Fibroblast of lung (primary cell): ENCODE measurements at regions not wholly inside any gene's neighbourhood (a gene's known extent, or its start where the extent isn't known, plus 50 kb on each side); places are given as distances from the start of the nearest gene placed in this dataset.

Experiments
- DNase-seq, 2 donors: peaks; one replicate each; pipeline versions ENCODE4 v3.0.0 to v3.0.0-alpha.2; 2010; ENCODE audit warnings: low read depth in 2 of 2
- H2AFZ ChIP-seq: 2 replicates; pipeline ENCODE4 v1.5.1; 2012; ENCODE audit warnings: low read length, control low read depth, inconsistent platforms
- H3K27ac ChIP-seq: 2 replicates; pipeline ENCODE4 v1.5.1; 2011; ENCODE audit warnings: low read length, control low read depth; ENCODE audit not compliant: insufficient read depth
- H3K27me3 ChIP-seq: 2 replicates; pipeline ENCODE4 v1.5.1; 2011; ENCODE audit warnings: mild to moderate bottlenecking, low read length; ENCODE audit not compliant: control insufficient read depth, insufficient read depth
- H3K36me3 ChIP-seq: 2 replicates; pipeline ENCODE4 v1.5.1; 2011; ENCODE audit warnings: low read length; ENCODE audit not compliant: control insufficient read depth, insufficient read depth
- H3K4me1 ChIP-seq: 2 replicates; pipeline ENCODE4 v1.5.1; 2011; ENCODE audit warnings: low read length; ENCODE audit not compliant: control insufficient read depth, insufficient read depth; ENCODE audit errors: extremely low read depth
- H3K4me2 ChIP-seq: 2 replicates; pipeline ENCODE4 v1.5.1; 2011; ENCODE audit warnings: low read length, control low read depth; ENCODE audit not compliant: insufficient read depth; ENCODE audit errors: extremely low read depth
- H3K4me3 ChIP-seq, 4 experiments: fragments of 200-600 bp in 1 of 4; sonication (generic) in 1 of 4; replicated peaks in 1 of 4; 2 replicates each; pipeline ENCODE4 v1.5.1; 2011 to 2016; ENCODE audit warnings: low read length in 4 of 4, low read depth in 3 of 4, mild to moderate bottlenecking in 3 of 4, control low read depth in 2 of 4, inconsistent platforms in 1 of 4, mixed read lengths in 1 of 4; ENCODE audit not compliant: insufficient read depth in 1 of 4; ENCODE audit errors: control extremely low read depth in 1 of 4
- H3K79me2 ChIP-seq: 2 replicates; pipeline ENCODE4 v1.5.1; 2012; ENCODE audit warnings: mild to moderate bottlenecking, low read length, inconsistent platforms; ENCODE audit not compliant: control insufficient read depth, insufficient read depth
- H3K9ac ChIP-seq: 2 replicates; pipeline ENCODE4 v1.5.1; 2011; ENCODE audit warnings: mild to moderate bottlenecking, low read length, control low read depth; ENCODE audit not compliant: insufficient read depth
- H3K9me3 ChIP-seq: 2 replicates; pipeline ENCODE4 v1.5.1; 2012; ENCODE audit warnings: low read depth, low read length; ENCODE audit not compliant: control insufficient read depth, insufficient read depth
- H4K20me1 ChIP-seq: 2 replicates; pipeline ENCODE4 v1.5.1; 2011; ENCODE audit warnings: low read length; ENCODE audit not compliant: control insufficient read depth, insufficient read depth; ENCODE audit errors: extremely low read depth
- EZH2 ChIP-seq: IDR thresholded peaks from 2 replicates; pipeline ENCODE4 v1.5.1; 2012; ENCODE audit warnings: low read length, control low read depth, mild to moderate bottlenecking; ENCODE audit errors: missing control alignments
- TF ChIP-seq, protein P1 (sequence below), 2 donors: IDR thresholded peaks in 1 of 2; conservative IDR thresholded peaks in 1 of 2; 1 replicate in 1 of 2; 2 replicates in 1 of 2; pipeline ENCODE4 v1.5.1; 2011 to 2012; ENCODE audit warnings: low read length in 2 of 2, control low read depth in 1 of 2, inconsistent platforms in 1 of 2, low read depth in 1 of 2, mild to moderate bottlenecking in 1 of 2

DNA sequence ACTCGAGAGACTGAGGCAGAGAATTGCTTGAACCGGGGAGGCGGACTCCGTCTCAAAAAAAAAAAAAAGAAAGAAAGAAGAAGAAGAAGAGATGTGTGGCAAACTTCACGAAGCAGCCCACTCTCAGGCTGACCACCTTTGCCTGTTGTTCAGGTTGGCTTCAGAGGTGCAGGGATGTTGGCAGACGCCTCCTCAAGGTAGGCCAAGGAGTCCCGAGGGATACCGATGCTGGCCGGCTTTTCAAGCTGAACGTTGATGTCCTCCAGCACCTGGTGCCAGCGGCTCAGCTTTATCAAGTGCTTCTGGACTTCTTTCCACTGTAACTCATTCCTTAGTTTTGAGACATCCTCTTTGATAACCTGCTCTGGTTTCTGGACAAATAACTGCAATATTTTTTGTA, 243.8 kb upstream of the ADGRL2 start:
- H3K4me3 ChIP-seq = no peak overlapping the region
- H3K79me2 ChIP-seq = no peaks in the 10 kb centered on the region
- no peak overlapping the region for H3K4me2 ChIP-seq
- no peak overlapping the region for H2AFZ ChIP-seq
- H3K36me3 ChIP-seq = no peaks in the 10 kb centered on the region
- no peaks in the 10 kb centered on the region for H3K4me1 ChIP-seq
- H4K20me1 ChIP-seq = no peaks in the 10 kb centered on the region
- H3K9ac ChIP-seq = no peak overlapping the region
- no peak for TF ChIP-seq EZH2
- TF ChIP-seq, protein P1, sequence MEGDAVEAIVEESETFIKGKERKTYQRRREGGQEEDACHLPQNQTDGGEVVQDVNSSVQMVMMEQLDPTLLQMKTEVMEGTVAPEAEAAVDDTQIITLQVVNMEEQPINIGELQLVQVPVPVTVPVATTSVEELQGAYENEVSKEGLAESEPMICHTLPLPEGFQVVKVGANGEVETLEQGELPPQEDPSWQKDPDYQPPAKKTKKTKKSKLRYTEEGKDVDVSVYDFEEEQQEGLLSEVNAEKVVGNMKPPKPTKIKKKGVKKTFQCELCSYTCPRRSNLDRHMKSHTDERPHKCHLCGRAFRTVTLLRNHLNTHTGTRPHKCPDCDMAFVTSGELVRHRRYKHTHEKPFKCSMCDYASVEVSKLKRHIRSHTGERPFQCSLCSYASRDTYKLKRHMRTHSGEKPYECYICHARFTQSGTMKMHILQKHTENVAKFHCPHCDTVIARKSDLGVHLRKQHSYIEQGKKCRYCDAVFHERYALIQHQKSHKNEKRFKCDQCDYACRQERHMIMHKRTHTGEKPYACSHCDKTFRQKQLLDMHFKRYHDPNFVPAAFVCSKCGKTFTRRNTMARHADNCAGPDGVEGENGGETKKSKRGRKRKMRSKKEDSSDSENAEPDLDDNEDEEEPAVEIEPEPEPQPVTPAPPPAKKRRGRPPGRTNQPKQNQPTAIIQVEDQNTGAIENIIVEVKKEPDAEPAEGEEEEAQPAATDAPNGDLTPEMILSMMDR (conservative IDR thresholded peaks at IDR 0.05 in 1 of 2, IDR thresholded peaks at IDR 0.05 in 1 of 2; ENCODE audit: low read depth in 1 of 2, low read length in 2 of 2) = no peak
- no peak overlapping the region for H3K27ac ChIP-seq
- H3K27me3 ChIP-seq = no peaks in the 10 kb centered on the region
- H3K9me3 ChIP-seq = no peaks in the 10 kb centered on the region
- DNase-seq = no peak

DNA sequence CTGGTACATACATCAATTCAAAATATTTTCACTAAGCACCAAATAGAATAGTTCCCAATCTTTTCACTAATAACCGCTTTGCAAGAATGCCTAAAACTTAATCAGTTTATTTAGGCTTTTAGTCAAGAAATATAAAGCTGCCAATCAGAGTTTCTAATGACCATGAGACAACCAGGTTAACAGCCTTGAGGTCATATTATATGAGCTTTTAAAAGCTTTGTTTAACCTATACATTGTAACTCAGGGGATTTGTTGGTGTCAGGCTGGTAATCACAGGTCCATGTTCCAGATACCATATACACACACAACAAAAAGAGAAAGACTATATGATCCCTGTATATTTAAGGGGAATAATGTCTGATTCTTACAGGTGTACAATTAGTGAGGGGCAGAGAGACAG, 246.2 kb upstream of the ADGRL2 start:
- Histone ChIP-seq H3K79me2 (no peaks in the 10 kb centered on the region), H3K27me3 (no peaks in the 10 kb centered on the region), H3K4me3 (no peak overlapping the region), H3K4me1 (no peaks in the 10 kb centered on the region), H3K27ac (no peak overlapping the region), H4K20me1 (no peaks in the 10 kb centered on the region), H2AFZ (no peak overlapping the region), H3K36me3 (no peaks in the 10 kb centered on the region), H3K9ac (no peak overlapping the region), H3K4me2 (no peak overlapping the region), H3K9me3 (no peaks in the 10 kb centered on the region)
- TF ChIP-seq EZH2 = no peak
- TF ChIP-seq, protein P1 (conservative IDR thresholded peaks at IDR 0.05 in 1 of 2, IDR thresholded peaks at IDR 0.05 in 1 of 2; ENCODE audit: low read depth in 1 of 2, low read length in 2 of 2) = no peak
- no peak for DNase-seq

DNA sequence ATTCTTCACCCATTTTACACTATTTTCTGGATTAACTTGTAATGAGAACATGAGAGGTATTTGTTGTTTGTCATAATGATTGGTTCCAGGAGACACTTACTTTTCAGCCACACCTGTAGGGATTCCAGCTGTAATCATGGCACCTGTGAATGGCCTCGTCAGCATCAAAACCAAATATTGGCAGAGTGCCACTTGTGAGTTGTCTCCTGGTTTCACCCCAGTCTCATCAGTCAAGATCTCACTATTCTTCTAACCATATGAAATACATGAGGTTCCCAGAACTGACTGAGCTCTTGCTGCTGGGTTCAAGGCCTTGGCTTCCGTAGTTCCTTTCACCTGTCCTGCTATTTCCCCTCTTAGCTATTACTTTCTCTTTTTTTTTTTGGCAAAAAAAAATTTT, 246.6 kb upstream of the ADGRL2 start:
- no peak overlapping the region for H3K4me3 ChIP-seq
- no peaks in the 10 kb centered on the region for H4K20me1 ChIP-seq
- H3K27ac ChIP-seq = no peak overlapping the region
- H3K9me3 ChIP-seq = no peaks in the 10 kb centered on the region
- H3K4me1 ChIP-seq = no peaks in the 10 kb centered on the region
- DNase-seq = no peak
- no peak overlapping the region for H3K9ac ChIP-seq
- TF ChIP-seq, protein P1 (conservative IDR thresholded peaks at IDR 0.05 in 1 of 2, IDR thresholded peaks at IDR 0.05 in 1 of 2; ENCODE audit: low read depth in 1 of 2, low read length in 2 of 2) = no peak
- no peak for TF ChIP-seq EZH2
- H2AFZ ChIP-seq = no peak overlapping the region
- no peaks in the 10 kb centered on the region for H3K36me3 ChIP-seq
- H3K4me2 ChIP-seq = no peak overlapping the region
- H3K79me2 ChIP-seq = no peaks in the 10 kb centered on the region
- no peaks in the 10 kb centered on the region for H3K27me3 ChIP-seq
